ENCODE measurements at regions not wholly inside any gene's neighbourhood (a gene's known extent, or its start where the extent isn't known, plus 50 kb on each side); places are given as distances from the start of the nearest gene placed in this dataset.

DNA sequence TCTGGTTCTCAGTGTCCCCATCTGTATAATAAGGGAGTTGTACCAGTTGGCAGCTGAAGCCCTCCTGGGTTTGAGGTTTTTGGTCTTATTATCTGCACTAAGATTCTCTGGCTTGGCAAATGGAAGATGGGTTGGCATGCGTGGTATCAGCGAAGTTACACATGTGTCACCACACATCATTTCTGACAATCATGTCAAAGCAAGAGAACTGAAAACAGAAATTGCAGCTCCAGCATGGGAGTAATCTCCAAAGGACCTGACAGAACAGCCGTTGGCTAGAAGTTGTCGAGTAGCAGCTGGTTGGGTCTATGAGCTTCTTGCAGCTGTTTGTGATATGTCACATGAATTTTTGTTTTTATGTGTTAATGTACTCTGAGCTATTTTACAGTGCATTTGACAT lies 317.4 kb downstream of the SLC4A3 start:
- H3K9ac ChIP-seq (ENCODE audit: insufficient read depth in 1 of 2, low read depth in 2 of 2, low read length in 2 of 2) = no peak overlapping the region
- H4K20me1 ChIP-seq (replicated peaks; ENCODE audit: control insufficient read depth, insufficient read depth, low read length) = no peaks in the 10 kb centered on the region
- no peaks in the 10 kb centered on the region for H3K36me3 ChIP-seq (ENCODE audit: control insufficient read depth, insufficient read depth, low read length)
- ATAC-seq (no peak), FAIRE-seq (no peak), DNase-seq (ENCODE audit: extremely low read depth in 1 of 4, low spot score in 3 of 4) (no peak)
- H3K4me1 ChIP-seq (replicated peaks in 1 of 2; ENCODE audit: control insufficient read depth in 2 of 2, insufficient read depth in 2 of 2, low read length in 2 of 2) = no peaks in the 10 kb centered on the region
- no peak overlapping the region for H3K27ac ChIP-seq (ENCODE audit: extremely low read depth, low read depth, low read length)
- intact Hi-C loops (cut with micrococcal nuclease) = no loop called here
- no peak overlapping the region for H2AFZ ChIP-seq (ENCODE audit: low read depth, low read length)
- no TSS peak for BruUV-seq (replicated peaks)
- H3K79me2 ChIP-seq (ENCODE audit: control insufficient read depth, insufficient read depth, low read length) = no peaks in the 10 kb centered on the region
- WGBS (ENCODE audit: insufficient coverage, low coverage, missing lambda C conversion rate) = 0% methylated on average over 4 of the region's 4 CpGs
- H3K4me3 ChIP-seq = no peak overlapping the region
- H3K4me2 ChIP-seq (ENCODE audit: insufficient read depth, low read length) = no peak overlapping the region
- in situ Hi-C loops (cut with MboI) = no loop called here
- no peaks in the 10 kb centered on the region for H3K9me3 ChIP-seq (replicated peaks; ENCODE audit: control insufficient read depth, insufficient read depth, low read depth, low read length)
- ChIA-PET CTCF (ENCODE audit: low intra/inter-chr PET ratio) (no interaction called here), POLR2A (no interaction called here)
- H3K27me3 ChIP-seq (ENCODE audit: control insufficient read depth in 2 of 2, insufficient read depth in 2 of 2, low read length in 2 of 2) = no peaks in the 10 kb centered on the region
- H3K9me1 ChIP-seq (ENCODE audit: control insufficient read depth, insufficient read depth, low read length) = no peaks in the 10 kb centered on the region
- TF ChIP-seq PML (IDR thresholded peaks at IDR 0.05; ENCODE audit: low read length) (no peak), SMARCA5 (IDR thresholded peaks at IDR 0.05) (no peak), RREB1 (CRISPR knock-in tag; IDR thresholded peaks at IDR 0.05) (no peak), ZNF12 (CRISPR knock-in tag; IDR thresholded peaks at IDR 0.05) (no peak), ZNF274 (IDR thresholded peaks at IDR 0.05; ENCODE audit: borderline replicate concordance, low read depth, low read length) (no peak), RBM22 (IDR thresholded peaks at IDR 0.05; ENCODE audit: low read depth, low read length, poor library complexity, severe bottlenecking) (no peak), SOX6 (IDR thresholded peaks at IDR 0.05) (no peak), ZNF764 (CRISPR knock-in tag; IDR thresholded peaks at IDR 0.05; ENCODE audit: low read depth) (no peak), KLF10 (CRISPR knock-in tag; IDR thresholded peaks at IDR 0.05) (no peak), ETS2 (tag; IDR thresholded peaks at IDR 0.05; ENCODE audit: borderline replicate concordance, poor library complexity, severe bottlenecking) (no peak), ZBTB1 (CRISPR knock-in tag; IDR thresholded peaks at IDR 0.05; ENCODE audit: borderline replicate concordance, low read depth) (no peak), RB1 (IDR thresholded peaks at IDR 0.05; ENCODE audit: low read depth) (no peak)
- TF ChIP-seq, protein P1, sequence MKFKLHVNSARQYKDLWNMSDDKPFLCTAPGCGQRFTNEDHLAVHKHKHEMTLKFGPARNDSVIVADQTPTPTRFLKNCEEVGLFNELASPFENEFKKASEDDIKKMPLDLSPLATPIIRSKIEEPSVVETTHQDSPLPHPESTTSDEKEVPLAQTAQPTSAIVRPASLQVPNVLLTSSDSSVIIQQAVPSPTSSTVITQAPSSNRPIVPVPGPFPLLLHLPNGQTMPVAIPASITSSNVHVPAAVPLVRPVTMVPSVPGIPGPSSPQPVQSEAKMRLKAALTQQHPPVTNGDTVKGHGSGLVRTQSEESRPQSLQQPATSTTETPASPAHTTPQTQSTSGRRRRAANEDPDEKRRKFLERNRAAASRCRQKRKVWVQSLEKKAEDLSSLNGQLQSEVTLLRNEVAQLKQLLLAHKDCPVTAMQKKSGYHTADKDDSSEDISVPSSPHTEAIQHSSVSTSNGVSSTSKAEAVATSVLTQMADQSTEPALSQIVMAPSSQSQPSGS (CRISPR knock-in tag; IDR thresholded peaks at IDR 0.05) = no peak
- TF ChIP-seq, protein P2, sequence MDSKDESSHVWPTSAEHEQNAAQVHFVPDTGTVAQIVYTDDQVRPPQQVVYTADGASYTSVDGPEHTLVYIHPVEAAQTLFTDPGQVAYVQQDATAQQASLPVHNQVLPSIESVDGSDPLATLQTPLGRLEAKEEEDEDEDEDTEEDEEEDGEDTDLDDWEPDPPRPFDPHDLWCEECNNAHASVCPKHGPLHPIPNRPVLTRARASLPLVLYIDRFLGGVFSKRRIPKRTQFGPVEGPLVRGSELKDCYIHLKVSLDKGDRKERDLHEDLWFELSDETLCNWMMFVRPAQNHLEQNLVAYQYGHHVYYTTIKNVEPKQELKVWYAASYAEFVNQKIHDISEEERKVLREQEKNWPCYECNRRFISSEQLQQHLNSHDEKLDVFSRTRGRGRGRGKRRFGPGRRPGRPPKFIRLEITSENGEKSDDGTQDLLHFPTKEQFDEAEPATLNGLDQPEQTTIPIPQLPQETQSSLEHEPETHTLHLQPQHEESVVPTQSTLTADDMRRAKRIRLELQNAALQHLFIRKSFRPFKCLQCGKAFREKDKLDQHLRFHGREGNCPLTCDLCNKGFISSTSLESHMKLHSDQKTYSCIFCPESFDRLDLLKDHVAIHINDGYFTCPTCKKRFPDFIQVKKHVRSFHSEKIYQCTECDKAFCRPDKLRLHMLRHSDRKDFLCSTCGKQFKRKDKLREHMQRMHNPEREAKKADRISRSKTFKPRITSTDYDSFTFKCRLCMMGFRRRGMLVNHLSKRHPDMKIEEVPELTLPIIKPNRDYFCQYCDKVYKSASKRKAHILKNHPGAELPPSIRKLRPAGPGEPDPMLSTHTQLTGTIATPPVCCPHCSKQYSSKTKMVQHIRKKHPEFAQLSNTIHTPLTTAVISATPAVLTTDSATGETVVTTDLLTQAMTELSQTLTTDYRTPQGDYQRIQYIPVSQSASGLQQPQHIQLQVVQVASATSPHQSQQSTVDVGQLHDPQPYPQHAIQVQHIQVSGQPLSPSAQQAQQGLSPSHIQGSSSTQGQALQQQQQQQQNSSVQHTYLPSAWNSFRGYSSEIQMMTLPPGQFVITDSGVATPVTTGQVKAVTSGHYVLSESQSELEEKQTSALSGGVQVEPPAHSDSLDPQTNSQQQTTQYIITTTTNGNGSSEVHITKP (IDR thresholded peaks at IDR 0.05; ENCODE audit: partially characterized antibody) = no peak

Data from K562 (cell line).